Islet of Langerhans (tissue), 1 donor: ENCODE measurements at regions not wholly inside any gene's neighbourhood (a gene's known extent, or its start where the extent isn't known, plus 50 kb on each side); places are given as distances from the start of the nearest gene placed in this dataset.
"Not testable (repeated sequence)": the region's sequence is repeated elsewhere in the genome, so short reads cannot be mapped to it uniquely, and the experiment has no call there.

ENCODE experiments used
- FAIRE-seq: peaks from one replicate; lab custom pipeline; 2011; peaks lifted over from hg19 to GRCh38; lab: Jason Lieb, UNC

DNA sequence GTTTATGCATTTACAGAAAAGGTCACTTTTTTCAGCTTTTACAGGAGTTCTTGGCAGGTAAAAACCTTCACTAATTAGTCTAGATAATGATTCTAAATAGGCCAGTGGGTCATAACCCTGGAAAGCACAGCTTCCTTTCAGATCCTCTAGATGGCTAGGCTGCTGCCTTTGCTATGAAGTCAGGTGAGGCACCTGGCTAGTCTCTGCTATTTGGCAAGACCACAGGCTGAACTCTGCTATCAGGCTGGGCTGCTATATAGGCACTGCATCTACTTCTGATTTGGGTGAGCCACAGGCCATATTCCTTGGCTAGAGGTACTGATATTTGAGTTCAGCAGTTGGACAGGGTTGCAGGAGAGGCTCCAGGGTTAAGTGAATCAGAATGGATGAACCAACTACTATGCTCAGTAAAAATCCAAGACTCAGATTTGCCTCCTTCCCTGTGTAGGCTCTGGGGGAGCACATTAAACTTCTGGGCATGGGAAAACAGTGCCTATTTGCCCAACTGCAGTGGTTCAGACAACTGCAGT, 665.7 kb upstream of the TBL1XR1 start:
- no peak for FAIRE-seq

DNA sequence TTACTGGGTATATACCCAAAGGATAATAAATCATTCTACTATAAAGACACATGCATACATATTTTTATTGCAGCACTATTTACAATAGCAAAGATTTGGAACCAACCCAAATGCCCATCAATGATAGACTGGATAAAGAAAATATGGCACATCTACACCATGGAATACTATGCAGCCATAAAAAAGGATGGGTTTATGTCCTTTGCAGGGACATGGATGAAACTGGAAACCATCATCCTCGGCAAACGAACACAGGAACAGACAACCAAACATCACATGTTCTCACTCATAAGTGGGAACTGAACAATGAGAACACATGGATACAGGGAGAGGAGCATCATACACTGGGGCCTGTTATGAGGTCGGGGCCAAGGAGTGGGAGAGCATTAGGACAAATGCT, 665.0 kb upstream of the KCNMB2 start:
- not testable (repeated sequence) for FAIRE-seq

DNA sequence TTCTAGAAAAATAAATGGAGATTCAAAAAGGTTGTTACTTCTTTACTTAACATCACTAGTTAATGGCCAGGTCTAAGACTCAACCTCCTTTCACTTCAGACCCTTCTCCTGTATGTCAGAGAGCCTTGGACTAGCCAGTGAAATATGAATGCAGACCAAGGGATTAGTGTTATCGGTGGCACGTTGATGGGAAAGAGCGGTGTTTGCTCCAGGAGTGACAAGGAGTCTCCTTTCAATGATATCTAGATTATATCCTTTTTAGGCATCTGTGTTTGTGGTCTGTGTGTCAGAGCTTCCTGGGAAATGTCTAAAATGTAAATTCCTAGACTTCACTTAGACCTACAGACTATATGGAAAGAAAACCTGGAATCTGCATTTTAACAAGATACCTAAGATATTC, 658.0 kb upstream of the KCNMB2 start:
- no peak for FAIRE-seq

GRCh38 chr3:177878957-177879356, 657.3 kb upstream of the KCNMB2 start:
- no peak for FAIRE-seq

- FAIRE-seq: no peak
These were observed 654.9 kb upstream of the KCNMB2 start for GRCh38 chr3:177881351-177881750.

GRCh38 chr3:177882124-177882648, 654.0 kb upstream of the KCNMB2 start:
- no peak for FAIRE-seq

- no peak for FAIRE-seq
These were observed 653.1 kb upstream of the KCNMB2 start for GRCh38 chr3:177883091-177883490.

- FAIRE-seq: no peak
These were observed 652.3 kb upstream of the KCNMB2 start for GRCh38 chr3:177883957-177884356.

DNA sequence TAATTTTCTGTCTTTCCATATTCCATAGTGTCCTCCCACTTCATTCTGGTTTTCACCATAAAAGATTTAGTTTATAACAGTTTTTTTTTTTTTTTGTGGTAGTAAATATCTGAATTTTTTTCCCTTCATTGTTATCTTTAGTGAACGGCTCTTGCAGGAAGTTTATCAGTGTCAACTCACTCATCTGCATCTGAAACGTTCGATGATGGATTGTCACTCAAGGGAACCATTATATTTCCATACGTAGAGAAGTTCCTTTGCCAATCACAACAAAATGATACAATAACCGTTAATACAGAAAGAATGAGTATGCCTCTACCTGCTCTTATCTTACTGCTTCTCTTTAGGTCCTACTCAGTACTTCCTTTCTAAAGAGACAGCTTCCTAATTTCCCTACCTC, 651.2 kb upstream of the KCNMB2 start:
- no peak for FAIRE-seq

- FAIRE-seq: no peak
These were observed 649.7 kb upstream of the KCNMB2 start for GRCh38 chr3:177886501-177886900.

GRCh38 chr3:177887475-177887874, 648.8 kb upstream of the KCNMB2 start:
- no peak for FAIRE-seq

- FAIRE-seq: no peak
These were observed 647.1 kb upstream of the KCNMB2 start for GRCh38 chr3:177889161-177889560.

- FAIRE-seq: no peak
These were observed 646.4 kb upstream of the KCNMB2 start for GRCh38 chr3:177889652-177890358.

- FAIRE-seq: no peak
These were observed 645.9 kb upstream of the KCNMB2 start for GRCh38 chr3:177890359-177890683.

GRCh38 chr3:177891569-177891968, 644.7 kb upstream of the KCNMB2 start:
- not testable (repeated sequence) for FAIRE-seq

- FAIRE-seq: no peak
These were observed 642.9 kb upstream of the KCNMB2 start for GRCh38 chr3:177893331-177893730.

GRCh38 chr3:177894081-177894728, 642.0 kb upstream of the KCNMB2 start:
- no peak for FAIRE-seq

DNA sequence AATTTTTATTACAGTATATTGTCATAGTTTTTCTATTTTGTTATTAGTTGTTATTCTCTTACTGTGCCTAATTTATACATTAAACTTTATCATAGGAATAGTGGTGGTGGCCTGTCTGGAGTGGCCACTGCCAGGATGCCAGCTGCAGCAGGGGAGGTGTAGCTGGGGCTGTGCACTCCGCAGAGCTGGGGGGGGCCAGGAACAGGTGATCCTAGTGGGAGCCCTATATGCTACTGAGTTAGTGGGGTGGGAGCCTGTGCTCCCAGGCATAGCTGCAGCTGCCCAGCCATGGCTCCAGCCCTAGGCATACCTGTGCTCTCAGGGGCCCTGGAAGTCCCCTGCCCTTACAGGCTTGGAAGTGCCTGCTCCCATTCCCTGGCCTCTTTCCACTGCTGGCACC, 638.1 kb upstream of the KCNMB2 start:
- no peak for FAIRE-seq

GRCh38 chr3:177899275-177900067, 636.8 kb upstream of the KCNMB2 start:
- no peak for FAIRE-seq

DNA sequence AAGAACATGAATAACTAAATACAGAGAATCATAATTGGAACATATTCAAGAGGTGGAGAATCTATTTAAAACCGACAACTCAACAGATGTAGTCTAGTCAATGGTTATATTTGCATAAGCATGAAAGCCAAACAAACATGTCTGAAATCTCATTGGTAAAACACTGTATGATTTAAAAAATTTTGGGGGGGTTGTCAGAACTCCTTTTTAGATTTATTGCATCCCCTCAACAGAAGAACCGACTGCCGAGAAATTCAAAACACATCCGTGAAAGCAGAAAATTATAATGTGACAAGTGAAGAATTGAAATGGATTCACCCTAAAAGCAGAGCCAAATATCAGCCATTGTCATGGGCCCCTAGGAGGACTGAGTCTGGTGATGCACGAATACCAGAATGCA, 633.4 kb upstream of the KCNMB2 start:
- FAIRE-seq: no peak

DNA sequence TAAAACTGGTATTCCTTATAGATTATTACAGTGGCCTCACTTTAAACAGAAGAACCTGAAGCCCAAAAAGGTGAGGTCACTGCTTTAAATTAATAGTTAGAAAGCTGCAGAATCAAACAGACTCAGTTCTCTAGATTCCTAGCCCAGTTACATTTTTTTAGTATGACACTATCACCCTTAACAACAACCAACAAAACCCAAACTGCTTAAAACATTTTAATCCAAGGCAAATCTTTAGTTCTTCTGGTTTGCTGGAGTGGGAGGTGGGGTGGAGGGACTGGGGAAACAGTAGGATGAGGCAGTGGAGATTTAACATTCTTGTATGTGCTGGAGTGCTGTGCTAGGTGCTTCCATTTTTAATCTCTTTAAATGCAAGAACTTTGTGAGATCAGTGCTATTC, 631.6 kb upstream of the KCNMB2 start:
- no peak for FAIRE-seq

DNA sequence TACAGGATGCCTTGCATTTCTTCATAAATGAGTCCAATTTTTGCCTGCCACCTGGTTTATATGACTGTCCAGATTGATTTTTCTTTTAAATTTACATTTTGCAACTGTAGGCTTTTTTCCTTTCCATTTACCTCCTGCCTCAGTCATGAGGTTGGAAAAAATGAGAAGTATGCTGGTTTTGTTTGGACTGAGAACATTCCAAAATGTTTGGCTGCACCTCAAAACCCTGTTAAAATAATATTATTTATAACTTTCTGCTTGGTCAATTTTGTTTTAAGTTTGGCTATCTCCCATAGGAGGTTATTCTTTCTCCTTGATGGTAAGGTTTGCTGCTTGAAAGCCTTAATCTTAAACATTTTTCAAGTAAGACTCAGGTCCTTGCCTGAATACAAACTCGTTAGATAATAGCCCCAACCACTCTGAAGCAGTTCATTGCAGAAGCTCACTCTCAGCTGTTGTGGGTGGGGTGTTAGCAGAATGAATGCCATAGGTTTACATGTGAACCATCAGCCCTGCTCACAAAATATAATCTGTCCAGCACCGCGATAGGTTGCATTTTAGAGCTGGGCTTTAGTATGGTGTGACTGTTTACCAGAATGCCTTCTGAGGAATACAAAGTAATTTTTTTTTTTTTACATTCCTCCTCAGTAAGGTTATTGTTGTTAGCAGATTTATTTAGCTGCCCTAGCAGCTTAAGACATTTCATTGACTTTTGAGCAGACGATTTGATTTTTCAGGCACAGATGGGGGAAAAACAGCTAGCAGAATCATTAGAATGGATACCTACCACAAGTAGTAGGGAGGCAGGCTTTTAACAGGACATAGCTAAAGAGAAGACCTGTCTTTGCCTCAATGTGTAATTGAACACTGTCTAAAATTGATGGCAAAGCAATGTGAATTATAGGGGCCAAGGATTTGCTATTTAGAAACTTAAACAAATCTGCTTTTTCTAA, 630.8 kb upstream of the KCNMB2 start:
- no peak for FAIRE-seq
